HG03103 (cell line): ENCODE measurements at regions not wholly inside any gene's neighbourhood (a gene's known extent, or its start where the extent isn't known, plus 50 kb on each side); places are given as distances from the start of the nearest gene placed in this dataset.

Experiments used
- ATAC-seq: cut with Tn5 transposase; IDR thresholded peaks from one replicate; pipeline ENCODE4 v1.9.1; 2021; ENCODE audit warnings: low read depth; ENCODE audit not compliant: unreplicated experiment

DNA sequence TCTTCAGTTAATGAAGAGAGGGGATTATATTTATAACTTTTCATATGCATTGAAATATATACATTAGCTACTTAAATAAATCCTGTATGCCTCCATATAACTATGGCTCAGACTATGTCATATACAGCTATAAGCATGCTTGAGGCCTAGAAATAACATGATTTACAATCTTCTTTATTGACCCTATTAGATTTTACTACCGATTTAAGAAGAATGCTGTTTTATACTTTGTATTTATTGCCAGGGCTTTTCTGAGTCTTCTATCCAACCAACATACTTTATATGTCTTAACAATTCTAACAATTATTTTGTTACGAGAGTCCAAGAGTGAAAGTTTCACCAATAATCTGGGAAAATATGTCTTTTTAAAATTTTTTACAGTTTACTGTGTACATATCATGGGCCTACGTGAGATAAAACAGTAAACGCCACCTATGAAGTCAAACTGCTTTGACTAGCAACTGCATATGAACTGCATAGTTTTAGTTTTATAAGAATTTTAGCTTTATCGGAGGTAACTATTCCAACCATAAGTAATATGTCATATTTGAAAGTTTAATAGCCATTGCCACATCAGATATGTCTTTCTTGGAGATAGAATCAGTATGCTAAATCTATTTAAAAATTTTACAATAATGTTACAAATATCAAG, 861.0 kb downstream of the USP25 start:
- ATAC-seq = no peak

DNA sequence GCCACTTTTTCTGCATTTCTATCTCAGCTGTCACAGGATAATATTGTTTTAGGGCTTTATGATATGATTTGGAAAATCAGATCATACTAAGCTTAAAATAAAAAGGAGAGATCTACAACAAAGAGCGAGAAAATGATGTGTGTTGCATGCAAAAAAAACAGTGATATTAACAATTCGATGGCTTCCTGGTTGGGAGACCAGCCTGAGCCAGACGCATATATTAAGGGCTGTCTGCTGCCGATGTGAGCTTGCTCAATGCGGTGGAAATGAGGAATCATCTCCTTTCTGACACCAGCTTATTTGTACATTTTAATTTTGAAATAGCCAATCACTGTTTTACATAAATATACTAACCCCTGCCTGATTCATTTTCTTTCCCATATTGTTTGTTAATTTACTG, 862.6 kb downstream of the USP25 start:
- ATAC-seq = no peak

DNA sequence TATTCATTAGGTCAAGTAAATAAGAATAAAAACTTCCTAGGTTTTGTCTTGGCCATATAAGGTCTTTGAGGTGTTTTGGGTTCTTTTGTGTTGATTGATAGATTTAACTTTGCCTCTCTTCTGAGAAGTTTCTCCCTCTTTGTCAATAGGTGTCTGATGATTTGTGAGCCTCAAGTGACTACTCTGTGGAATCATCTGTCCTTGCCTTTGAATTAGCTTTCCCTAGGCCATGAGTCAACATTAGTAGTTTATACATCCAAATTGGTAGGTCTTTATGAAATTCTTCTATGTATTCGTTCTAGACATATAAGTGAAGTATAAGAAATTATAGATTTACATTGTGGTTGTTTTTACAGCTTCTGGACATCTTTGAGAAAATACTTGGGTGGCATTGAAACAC, 864.4 kb downstream of the USP25 start:
- no peak for ATAC-seq

DNA sequence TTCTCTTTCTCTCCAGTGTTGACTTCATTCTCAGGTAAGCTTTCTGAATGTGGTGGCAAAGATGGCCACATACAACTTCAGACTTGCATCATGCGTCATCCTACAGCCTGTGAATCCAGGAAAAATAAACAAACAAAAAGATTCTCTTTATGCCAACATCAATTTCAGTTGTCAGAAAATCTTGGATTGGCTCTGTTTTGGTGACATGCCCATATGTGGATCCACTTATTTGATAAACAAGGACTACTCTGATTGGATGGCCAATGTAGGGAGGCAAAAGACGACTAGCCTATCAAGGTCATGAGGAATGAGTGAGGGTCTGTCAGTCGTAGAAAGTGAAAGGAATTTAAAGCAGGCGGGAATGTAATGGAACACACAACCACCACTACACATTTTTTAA, 866.6 kb downstream of the USP25 start:
- ATAC-seq = no peak

DNA sequence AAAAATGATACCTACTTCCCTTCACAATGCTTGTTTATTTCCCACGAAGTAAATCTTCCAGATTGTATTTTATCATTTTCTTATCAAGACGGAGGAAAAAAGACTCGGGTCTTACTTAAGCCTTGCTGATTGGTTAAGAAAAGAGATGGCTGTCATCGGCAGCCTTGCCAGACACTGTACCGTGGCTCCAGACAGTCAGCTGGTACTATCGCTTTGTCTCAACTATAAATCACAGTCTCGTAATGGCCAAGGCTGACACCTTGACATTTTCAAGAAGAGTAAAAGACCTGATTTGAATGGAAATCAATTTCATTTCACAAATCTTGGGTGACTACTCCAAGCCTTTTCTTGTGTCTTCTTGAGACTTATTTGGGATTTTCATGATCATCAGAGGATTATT, 868.0 kb downstream of the USP25 start:
- no peak for ATAC-seq

DNA sequence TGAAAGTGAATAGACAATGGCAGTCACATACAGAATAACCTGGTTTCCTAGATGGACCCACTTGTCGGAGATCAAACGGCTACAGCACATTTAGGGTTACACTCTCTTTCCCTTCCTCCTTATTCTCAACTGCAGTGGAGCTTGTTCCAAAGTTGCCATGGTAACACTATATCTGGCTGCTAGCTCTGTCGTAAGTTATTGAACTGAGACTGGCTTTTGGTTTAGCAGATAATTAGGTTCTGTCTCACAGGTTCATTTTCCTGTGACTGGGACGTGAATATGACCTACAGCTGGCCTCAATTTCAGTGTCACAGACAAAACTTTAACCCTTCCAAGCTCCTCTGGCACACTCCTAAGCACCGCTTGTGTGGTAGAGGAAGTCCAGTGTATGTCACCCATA, 875.8 kb downstream of the USP25 start:
- ATAC-seq = no peak

DNA sequence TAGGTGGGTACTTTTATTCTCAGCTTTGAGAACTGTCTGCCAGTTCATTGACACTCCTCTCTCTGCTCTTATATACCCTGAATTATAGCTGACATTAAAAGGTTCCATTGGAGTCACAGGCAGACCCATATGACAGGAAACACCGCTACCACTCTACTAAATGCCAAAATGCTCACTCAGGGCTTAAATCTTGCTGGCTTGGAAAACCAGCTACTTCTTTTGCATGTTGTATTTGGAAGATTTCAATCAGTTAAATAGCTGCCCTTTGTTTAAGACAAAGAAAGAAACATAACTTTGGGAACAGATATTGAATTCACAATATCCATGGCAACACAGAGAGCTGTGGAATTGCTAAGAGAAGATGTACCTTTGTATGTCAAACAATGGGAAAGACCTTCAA, 876.5 kb downstream of the USP25 start:
- no peak for ATAC-seq

DNA sequence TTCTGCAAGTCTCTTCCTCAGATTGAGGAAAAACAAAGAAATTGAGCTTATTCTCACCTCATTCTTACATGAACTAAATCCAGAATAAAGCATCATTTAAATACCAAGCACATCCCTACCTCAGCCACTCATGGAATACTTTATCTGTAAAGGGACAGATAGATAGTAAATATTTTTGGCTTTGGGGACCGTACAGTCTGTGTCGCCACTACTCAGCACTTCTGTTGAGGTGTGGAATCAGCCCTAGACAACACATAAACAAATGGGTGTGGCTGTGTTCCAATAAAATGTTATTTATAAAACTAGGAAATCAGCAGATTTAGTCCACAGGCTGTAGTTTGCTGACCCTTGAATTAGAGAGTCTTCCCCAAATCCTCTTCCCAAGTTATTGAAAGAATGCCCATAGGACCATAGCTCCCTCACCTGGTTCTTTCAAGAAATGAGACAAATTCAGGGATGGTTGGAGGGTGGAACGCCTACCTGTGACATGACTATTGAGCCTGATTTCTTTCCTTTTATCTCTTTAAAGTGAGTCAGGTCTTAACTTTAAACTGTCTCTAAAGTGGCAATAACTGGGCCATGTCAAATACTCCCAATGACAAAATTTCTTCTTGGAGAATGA, 878.5 kb downstream of the USP25 start:
- no peak for ATAC-seq

DNA sequence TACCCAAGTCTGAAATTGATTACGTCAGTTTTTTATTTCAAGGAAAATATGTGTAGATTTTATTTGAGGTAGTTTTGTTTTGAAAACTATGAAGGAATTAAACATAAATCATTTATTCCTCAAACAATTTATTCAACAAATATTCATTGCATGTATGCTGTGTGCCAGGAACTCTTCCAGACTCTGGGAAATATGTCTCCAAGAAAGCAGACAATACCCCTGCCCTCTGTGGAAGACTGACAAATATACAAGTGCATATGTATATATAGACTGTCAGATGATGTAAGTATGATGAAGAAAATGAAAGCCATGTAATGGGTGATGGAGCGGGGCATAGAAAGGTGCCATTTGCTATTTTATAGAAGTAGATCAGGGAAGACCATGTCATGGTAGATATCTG, 889.5 kb downstream of the USP25 start:
- no peak for ATAC-seq

DNA sequence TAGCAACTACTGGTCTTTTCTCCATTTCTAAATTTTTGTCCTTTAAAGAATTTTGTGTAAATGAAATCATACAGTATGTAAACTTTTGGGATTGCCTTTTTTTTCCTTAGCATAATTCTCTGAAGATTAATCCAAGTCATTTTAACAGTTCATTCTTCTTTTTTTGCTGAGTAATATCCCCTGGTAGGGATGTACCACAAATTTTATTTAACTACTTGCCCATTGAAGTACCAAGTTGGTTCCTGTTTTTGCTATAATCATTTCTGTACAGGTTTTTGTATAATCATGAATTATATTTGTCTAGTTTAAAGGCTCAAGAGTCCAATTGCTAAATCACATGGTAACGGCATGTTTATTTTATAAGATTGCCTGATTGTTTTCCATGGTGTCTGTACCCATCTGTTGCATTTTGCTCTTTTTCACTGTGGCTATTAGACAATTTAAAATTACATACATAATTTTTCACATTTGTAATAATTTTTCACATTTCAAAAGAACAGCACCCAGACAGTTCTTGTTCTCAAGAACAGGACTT, 891.1 kb downstream of the USP25 start:
- no peak for ATAC-seq

DNA sequence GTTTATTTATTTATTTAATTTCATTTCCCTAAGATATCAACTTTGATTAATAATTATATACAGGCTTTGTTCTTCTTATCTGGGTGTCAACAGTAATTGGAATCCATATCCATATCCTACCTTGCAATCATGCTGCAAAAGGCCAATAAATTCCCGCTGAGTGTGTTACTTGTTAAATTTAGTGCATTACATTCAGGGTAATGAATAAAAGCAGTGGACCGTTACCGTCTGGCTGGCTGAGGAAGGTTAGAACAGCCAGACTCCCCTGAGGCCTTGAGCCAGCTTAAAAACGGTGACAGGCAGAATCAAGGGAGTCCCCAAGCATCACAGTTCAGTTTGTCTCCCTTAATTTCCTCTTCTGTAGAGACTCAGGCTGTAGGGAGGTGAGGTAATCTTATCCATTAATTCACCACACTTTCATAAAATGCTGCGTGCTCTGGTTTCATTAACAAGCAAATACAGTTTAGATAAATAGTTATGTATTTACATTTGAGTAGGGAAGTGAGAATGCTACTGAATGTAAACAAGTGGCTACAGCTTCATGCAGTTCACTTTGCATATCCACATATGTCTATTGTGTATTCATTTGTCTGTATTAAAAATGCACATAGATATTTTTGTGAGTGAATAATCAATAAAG, 888.2 kb upstream of the CXADR start:
- ATAC-seq = no peak

DNA sequence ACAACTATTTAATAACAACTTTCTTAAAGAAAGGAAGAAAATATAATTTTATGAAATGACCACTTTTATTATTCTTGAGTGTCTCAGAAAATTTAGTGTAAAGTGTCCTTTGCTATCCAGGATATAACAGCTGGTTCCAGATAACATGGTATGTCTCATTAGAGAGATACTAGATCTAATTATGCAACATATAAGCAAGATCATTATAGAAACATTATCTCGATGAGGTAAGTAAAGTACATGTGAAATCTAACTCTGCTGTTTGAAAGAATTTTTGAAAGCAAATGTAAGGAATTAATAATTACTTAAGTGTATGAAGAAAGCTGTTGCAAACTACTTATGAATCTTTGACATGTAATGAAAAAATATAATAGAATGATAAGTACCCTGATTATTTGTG, 887.4 kb upstream of the CXADR start:
- no peak for ATAC-seq

DNA sequence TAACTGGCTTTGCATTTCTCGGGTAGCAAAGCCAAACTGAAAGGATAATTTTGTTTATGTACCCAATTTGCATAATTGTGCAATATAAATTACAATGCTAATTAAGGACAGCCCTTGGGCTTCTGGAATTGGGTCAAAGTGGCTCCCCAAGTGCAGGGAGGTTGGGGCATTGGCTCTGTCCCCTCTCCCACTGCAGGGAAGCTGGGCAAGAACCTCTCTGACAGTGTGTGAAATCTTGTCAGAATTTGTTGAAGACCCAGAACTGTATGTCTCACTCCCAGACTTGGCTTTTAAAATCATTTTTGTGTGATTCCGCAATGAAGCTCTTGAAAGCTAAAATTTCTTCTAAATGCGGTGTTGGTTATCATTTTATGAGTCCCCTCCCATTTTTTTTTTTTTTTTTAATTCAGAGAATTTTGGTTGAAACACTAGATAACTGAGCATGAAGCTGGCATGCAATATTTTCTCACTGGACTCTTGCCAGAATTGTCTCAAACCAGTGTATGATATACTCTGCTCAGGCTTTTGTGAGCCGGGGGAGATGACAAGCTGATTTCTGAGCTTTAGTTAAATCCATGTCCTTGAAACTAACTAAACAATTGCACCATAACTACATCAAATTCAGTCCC, 878.9 kb upstream of the CXADR start:
- ATAC-seq = no peak

DNA sequence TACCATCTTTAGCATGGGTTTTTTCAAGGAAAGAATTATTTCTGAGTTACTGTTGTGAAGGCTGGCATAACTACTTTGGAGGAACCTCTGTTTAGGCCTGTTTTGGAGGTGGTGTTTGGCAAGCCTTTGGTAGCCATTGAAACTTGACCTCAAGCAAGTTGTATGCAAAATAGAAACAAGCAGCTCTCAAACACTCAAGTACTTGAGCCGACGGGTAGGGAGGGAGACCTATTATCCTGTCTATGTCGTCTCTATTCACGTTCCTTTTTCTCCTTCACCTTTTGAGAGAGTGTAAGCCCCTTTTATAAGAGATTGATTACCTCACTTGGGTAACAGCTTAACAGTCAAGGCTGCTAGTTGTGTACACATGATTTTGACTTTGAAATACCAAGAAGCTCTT, 878.3 kb upstream of the CXADR start:
- ATAC-seq = no peak

DNA sequence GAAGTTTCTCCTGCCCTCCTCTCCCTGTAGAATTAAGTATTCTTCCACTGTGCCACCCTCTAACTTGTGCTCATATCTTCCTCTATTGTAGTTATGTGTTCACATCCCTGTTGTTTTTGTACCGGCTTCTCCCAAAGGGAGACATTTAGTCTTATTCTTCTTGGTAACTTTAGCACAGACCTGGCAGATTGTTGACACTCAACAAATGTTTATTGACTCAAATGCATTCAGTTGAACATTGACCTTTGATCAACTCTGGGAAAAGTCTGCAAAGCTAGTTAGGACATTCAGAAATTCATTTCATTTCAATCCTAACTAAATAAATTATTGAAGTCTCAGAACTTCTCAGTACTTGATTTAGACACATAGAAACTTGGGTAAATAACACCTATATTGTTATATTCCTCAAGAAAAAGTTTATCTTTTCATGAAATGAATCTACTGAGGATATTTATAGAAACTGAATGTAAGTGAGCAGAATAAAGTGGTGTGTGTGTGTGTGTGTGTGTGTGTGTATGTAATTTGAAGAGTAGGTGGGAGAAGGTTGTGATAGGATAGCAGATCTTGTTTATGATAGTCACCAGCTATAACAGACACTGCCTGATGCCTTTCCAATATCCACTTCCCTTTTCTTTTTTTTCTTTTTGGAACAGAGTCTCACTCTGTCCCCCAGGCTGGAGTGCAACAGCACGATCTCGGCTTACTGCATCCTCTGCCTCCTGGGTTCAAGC, 872.4 kb upstream of the CXADR start:
- no peak for ATAC-seq

DNA sequence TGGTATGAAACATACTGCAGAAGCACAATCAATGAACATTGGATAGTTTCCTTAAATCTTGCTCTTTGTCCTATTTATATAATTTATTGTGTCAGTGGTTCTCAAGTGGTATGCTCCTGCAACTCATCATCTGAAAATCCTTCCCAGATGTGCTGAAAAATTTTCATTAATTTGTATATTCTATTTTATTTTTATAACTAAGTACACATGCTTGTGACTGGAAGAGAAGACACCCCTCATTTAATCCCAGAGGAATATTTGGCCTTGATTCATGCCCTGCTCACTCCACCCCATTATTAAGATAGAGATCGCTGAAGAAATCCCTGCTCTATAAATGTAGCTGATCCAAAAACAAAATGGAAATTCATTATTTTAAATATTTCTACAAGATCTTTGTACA, 870.5 kb upstream of the CXADR start:
- no peak for ATAC-seq

DNA sequence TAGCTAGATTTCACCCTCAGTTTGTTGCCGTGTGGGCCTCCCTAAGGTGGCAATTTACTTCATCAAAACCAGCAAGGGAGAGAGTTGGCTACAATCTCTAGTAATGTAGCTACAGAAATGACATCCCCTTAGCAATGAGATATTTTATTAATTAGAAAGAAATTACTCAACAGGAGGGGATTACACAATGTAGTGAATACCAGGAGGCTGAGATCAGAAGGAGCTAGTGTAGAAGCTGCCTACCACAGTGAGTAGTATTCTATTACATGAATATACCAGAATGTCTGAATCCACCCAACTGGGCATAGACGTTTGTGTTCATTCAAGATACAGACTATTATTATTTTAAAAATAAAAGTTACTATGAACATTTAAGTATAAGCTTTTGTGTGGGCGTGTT, 868.2 kb upstream of the CXADR start:
- ATAC-seq = no peak

DNA sequence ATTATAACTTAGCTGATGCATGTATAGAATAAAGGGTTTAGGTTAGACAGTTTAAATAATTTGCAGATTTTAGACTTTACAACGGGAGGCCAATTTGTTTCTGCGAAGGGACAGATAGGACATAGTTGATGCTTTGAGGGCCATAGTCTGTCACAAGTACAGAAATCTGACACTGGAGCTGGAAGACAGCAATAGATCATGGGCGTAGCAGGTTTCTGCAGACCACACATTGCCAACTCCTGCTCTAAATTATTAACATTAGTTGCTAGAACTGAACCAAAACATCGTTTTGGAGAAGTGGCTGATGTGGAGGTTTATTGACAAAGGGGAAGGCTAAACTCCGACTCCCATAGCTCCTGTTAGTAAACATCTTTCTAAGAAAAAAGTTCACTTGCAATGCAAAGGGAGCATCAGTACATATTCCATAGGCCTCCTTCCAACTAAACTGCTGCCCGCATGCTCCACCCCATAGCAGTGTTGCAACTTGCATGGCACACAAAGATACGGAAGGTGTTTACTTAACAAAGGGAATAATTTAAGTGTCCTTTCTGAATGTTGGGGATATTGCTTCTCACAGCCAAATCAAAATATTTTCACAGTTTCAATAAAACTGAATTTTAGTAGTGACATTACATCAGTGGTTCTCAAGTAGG, 862.0 kb upstream of the CXADR start:
- no peak for ATAC-seq

DNA sequence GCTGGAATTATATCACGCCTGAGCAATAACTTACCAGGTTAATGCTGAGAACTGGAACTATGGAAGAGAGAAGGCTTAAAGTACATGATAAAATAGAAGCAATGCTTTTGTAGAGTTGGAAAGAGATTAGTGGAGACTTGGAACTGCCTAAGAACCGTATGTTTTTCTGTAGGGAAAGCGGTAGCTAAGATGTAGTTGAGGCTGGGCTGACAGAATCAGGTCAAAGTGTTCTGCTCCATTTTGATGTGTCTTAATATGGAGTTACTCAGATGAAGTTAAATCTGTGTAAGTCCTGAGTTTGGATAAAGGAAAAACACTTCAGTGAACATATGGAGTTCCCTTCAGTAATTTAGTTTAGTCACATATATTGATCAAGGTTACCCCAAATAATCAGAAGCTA, 860.9 kb upstream of the CXADR start:
- no peak for ATAC-seq

DNA sequence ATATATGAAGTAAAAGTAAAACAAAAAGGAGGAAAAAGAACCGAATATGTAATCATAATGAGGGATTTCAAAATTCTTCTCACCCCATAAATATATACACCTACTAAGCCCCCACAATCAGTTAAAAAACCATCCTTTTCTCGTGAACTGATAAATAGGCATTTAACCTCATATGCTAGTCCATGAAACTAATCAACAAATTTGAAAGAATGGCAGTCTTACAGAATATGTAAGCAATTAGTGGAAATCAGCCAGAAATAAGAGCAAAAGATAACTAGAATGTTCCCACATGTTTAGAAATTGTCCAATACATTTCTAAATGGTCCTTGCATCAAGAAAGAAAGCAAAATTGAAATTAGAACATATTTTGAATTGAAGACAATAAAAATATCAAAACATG, 849.4 kb upstream of the CXADR start:
- no peak for ATAC-seq
